ENCODE measurements at regions not wholly inside any gene's neighbourhood (a gene's known extent, or its start where the extent isn't known, plus 50 kb on each side); places are given as distances from the start of the nearest gene placed in this dataset.

- no peak overlapping the region for H3K4me3 ChIP-seq (ENCODE audit: low read depth, low read length)
- no peak for DNase-seq (ENCODE audit: low read depth)
- no peak for TF ChIP-seq CTCF (IDR thresholded peaks at IDR 0.05; ENCODE audit: insufficient read depth, low read depth, low read length)
These were observed 89.4 kb upstream of the ANKRD34C start for GRCh38 chr15:79193103-79193502.

GRCh38 chr15:79192462-79193036, 90.0 kb upstream of the ANKRD34C start:
- DNase-seq (ENCODE audit: low read depth) = no peak
- H3K4me3 ChIP-seq (ENCODE audit: low read depth, low read length) = no peak overlapping the region
- TF ChIP-seq CTCF (IDR thresholded peaks at IDR 0.05; ENCODE audit: insufficient read depth, low read depth, low read length) = no peak

GRCh38 chr15:79190093-79190492, 92.4 kb upstream of the ANKRD34C start:
- H3K4me3 ChIP-seq (ENCODE audit: low read depth, low read length) = no peak overlapping the region
- DNase-seq (ENCODE audit: low read depth) = no peak
- no peak for TF ChIP-seq CTCF (IDR thresholded peaks at IDR 0.05; ENCODE audit: insufficient read depth, low read depth, low read length)

GRCh38 chr15:79186616-79187015, 95.9 kb upstream of the ANKRD34C start:
- no peak for TF ChIP-seq CTCF (IDR thresholded peaks at IDR 0.05; ENCODE audit: insufficient read depth, low read depth, low read length)
- no peak for DNase-seq (ENCODE audit: low read depth)
- no peak overlapping the region for H3K4me3 ChIP-seq (ENCODE audit: low read depth, low read length)

GRCh38 chr15:79185199-79185598, 94.6 kb upstream of the RASGRF1 start:
- peak; percentile 8 for TF ChIP-seq CTCF (IDR thresholded peaks at IDR 0.05; ENCODE audit: insufficient read depth, low read depth, low read length)
- H3K4me3 ChIP-seq (ENCODE audit: low read depth, low read length) = no peak overlapping the region
- DNase-seq (ENCODE audit: low read depth) = no peak

GRCh38 chr15:79184465-79184892, 93.9 kb upstream of the RASGRF1 start:
- peak; percentile 68 for DNase-seq (ENCODE audit: low read depth)
- no peak overlapping the region for H3K4me3 ChIP-seq (ENCODE audit: low read depth, low read length)
- TF ChIP-seq CTCF (IDR thresholded peaks at IDR 0.05; ENCODE audit: insufficient read depth, low read depth, low read length) = peak; percentile 96

- no peak for DNase-seq (ENCODE audit: low read depth)
- TF ChIP-seq CTCF (IDR thresholded peaks at IDR 0.05; ENCODE audit: insufficient read depth, low read depth, low read length) = no peak
- H3K4me3 ChIP-seq (ENCODE audit: low read depth, low read length) = no peak overlapping the region
These were observed 89.7 kb upstream of the RASGRF1 start for GRCh38 chr15:79180318-79180717.
